Omental fat pad (tissue), 3 donors: ENCODE measurements at regions not wholly inside any gene's neighbourhood (a gene's known extent, or its start where the extent isn't known, plus 50 kb on each side); places are given as distances from the start of the nearest gene placed in this dataset.

ENCODE experiments used
- ATAC-seq: fragments of 150-250 bp; one replicate; pipeline ENCODE4 v1.9.1; 2016; ENCODE audit warnings: mild to moderate bottlenecking, moderate library complexity; ENCODE audit not compliant: low FRiP score
- DNase-seq: peaks from one replicate; pipeline ENCODE4 v3.0.0-alpha.2; 2019; ENCODE audit warnings: low spot score
- CTCF ChIP-seq, 3 donors: fragments of 450-650 bp; IDR thresholded peaks; one replicate each; pipeline ENCODE4 v1.5.1; 2016 to 2017; ENCODE audit warnings: antibody characterized with exemption in 3 of 3, mild to moderate bottlenecking in 3 of 3, moderate library complexity in 2 of 3

- TF ChIP-seq CTCF (IDR thresholded peaks at IDR 0.05): no peak
- DNase-seq: no peak
- ATAC-seq: no peak
These were observed 115.7 kb upstream of the GATB start for GRCh38 chr4:151876381-151876988.

- ATAC-seq (no peak), DNase-seq (no peak)
These were observed 113.5 kb upstream of the GATB start for GRCh38 chr4:151874328-151874727.

GRCh38 chr4:151866592-151866918 is 105.7 kb upstream of the GATB start:
- no peak for DNase-seq
- no peak for TF ChIP-seq CTCF (IDR thresholded peaks at IDR 0.05)
- peak; percentile 43 for ATAC-seq

More at GRCh38 chr4:151874328-151874727, 113.5 kb upstream of the GATB start:
- TF ChIP-seq CTCF (IDR thresholded peaks at IDR 0.05): no peak

GRCh38 chr4:151865744-151866591 is 105.2 kb upstream of the GATB start:
- TF ChIP-seq CTCF (IDR thresholded peaks at IDR 0.05): no peak
- ATAC-seq (peak; percentile 66), DNase-seq (no peak)

- no peak for DNase-seq
- no peak for TF ChIP-seq CTCF (IDR thresholded peaks at IDR 0.05)
- peak; percentile 46 for ATAC-seq
These were observed 104.5 kb upstream of the GATB start for GRCh38 chr4:151865312-151865711.

GRCh38 chr4:151864068-151864467 is 103.3 kb upstream of the GATB start:
- ATAC-seq (no peak), DNase-seq (no peak)
- TF ChIP-seq CTCF (IDR thresholded peaks at IDR 0.05): no peak

- ATAC-seq (no peak), DNase-seq (no peak)
- no peak for TF ChIP-seq CTCF (IDR thresholded peaks at IDR 0.05)
These were observed 102.0 kb upstream of the GATB start for GRCh38 chr4:151862766-151863165.
